A549 (cell line): ENCODE measurements at regions not wholly inside any gene's neighbourhood (a gene's known extent, or its start where the extent isn't known, plus 50 kb on each side); places are given as distances from the start of the nearest gene placed in this dataset.
"Not testable (repeated sequence)": the region's sequence is repeated elsewhere in the genome, so short reads cannot be mapped to it uniquely, and the experiment has no call there.

Experiments
- ATAC-seq, 2 experiments: fragments of 200-7000 bp in 1 of 2; fragments of >200 bp in 1 of 2; cut with Nextera tagmentation in 1 of 2; cut with Tn5 transposase in 1 of 2; 3 replicates each; pipeline versions ENCODE4 v1.8.0 to v1.9.1; 2018 to 2020; ENCODE audit warnings: mild to moderate bottlenecking in 1 of 2, moderate library complexity in 1 of 2
- CTCF ChIA-PET: fragments of 300-600 bp; sonication (Branson Sonifier 250); formaldehyde crosslinking; extraction: SDS; loops from one replicate; lab custom pipeline; 2021; ENCODE audit warnings: antibody characterized with exemption, inconsistent platforms; lab: Yijun Ruan, JAX
- POLR2A ChIA-PET: fragments of 350-600 bp; formaldehyde crosslinking; extraction: SDS; loops from one replicate; lab custom pipeline; 2021; ENCODE audit warnings: antibody characterized with exemption, inconsistent platforms; lab: Yijun Ruan, JAX
- DNase-seq, 2 experiments: peaks; one replicate each; pipeline versions ENCODE4 v3.0.0 to v3.0.0-alpha.2; 2011 to 2016; ENCODE audit warnings: low read depth in 1 of 2, low spot score in 1 of 2
- FAIRE-seq: peaks from 2 replicates; lab custom pipeline; 2011; peaks lifted over from hg19 to GRCh38; lab: Jason Lieb, UNC
- H3K27ac ChIP-seq, 2 experiments: fragments of >200 bp; sonication (Bioruptor Twin); formaldehyde crosslinking; 3 replicates each; pipeline ENCODE4 v1.5.1; 2016 to 2017
- H3K4me1 ChIP-seq: fragments of >200 bp; sonication (Bioruptor Twin); formaldehyde crosslinking; 3 replicates; pipeline ENCODE4 v1.6.1; 2016
- H3K4me2 ChIP-seq: fragments of >200 bp; sonication (Bioruptor Twin); formaldehyde crosslinking; 3 replicates; pipeline ENCODE4 v1.6.1; 2016
- H3K4me3 ChIP-seq: fragments of >200 bp; sonication (Bioruptor Twin); formaldehyde crosslinking; 3 replicates; pipeline ENCODE4 v1.5.1; 2016
- H3K9me3 ChIP-seq: fragments of >200 bp; sonication (Bioruptor Twin); formaldehyde crosslinking; 3 replicates; pipeline ENCODE4 v1.6.1; 2016
- CBX8 ChIP-seq: fragments of 200-600 bp; sonication (generic); IDR thresholded peaks from 2 replicates; pipeline ENCODE4 v1.6.1; 2016
- CEBPB ChIP-seq, 2 experiments: fragments of >200 bp in 1 of 2; sonication (Bioruptor Twin) in 1 of 2; formaldehyde crosslinking in 1 of 2; IDR thresholded peaks; 2 replicates each; pipeline ENCODE4 v1.6.1; 2012 to 2016
- EP300 ChIP-seq, 2 experiments: fragments of >200 bp; sonication (Bioruptor Twin); formaldehyde crosslinking; IDR thresholded peaks; 2 replicates in 1 of 2; 3 replicates in 1 of 2; pipeline ENCODE4 v1.6.1; 2016 to 2017
- FOSL2 ChIP-seq, 2 experiments: fragments of 450-650 bp in 1 of 2; fragments of >200 bp in 1 of 2; sonication (Bioruptor Twin) in 1 of 2; formaldehyde crosslinking; IDR thresholded peaks; 2 replicates each; pipeline versions ENCODE4 v1.5.0 to v1.6.1; 2016 to 2020; ENCODE audit warnings: mild to moderate bottlenecking in 1 of 2, moderate library complexity in 1 of 2
- FOXS1 ChIP-seq: fragments of 250-450 bp; sonication (Bioruptor Pico); IDR thresholded peaks from 2 replicates; pipeline ENCODE4 v1.5.0; 2020; ENCODE audit warnings: mild to moderate bottlenecking, moderate library complexity
- JUNB ChIP-seq: fragments of >200 bp; sonication (Bioruptor Twin); formaldehyde crosslinking; IDR thresholded peaks from 2 replicates; pipeline ENCODE4 v1.6.1; 2016
- KDM1A ChIP-seq: fragments of 200-600 bp; sonication (generic); IDR thresholded peaks from 2 replicates; pipeline ENCODE4 v1.6.1; 2016; ENCODE audit warnings: low read depth, mild to moderate bottlenecking
- MAFK ChIP-seq: fragments of 450-650 bp; IDR thresholded peaks from 2 replicates; pipeline ENCODE4 v1.6.1; 2014; ENCODE audit not compliant: partially characterized antibody
- NFE2L2 ChIP-seq: fragments of 150-350 bp; conservative IDR thresholded peaks from 2 replicates; pipeline ENCODE4 v1.6.1; 2014; ENCODE audit warnings: low read length
- PHF8 ChIP-seq: fragments of 200-600 bp; sonication (generic); IDR thresholded peaks from 2 replicates; pipeline ENCODE4 v1.6.1; 2016; ENCODE audit warnings: low read depth, mild to moderate bottlenecking, antibody characterized with exemption, moderate library complexity, borderline replicate concordance
- RAD21 ChIP-seq, 2 experiments: fragments of >200 bp in 1 of 2; sonication (Bioruptor Twin) in 1 of 2; formaldehyde crosslinking in 1 of 2; IDR thresholded peaks in 1 of 2; conservative IDR thresholded peaks in 1 of 2; 2 replicates in 1 of 2; 3 replicates in 1 of 2; pipeline ENCODE4 v1.6.1; 2012 to 2018; ENCODE audit warnings: inconsistent platforms in 1 of 2
- TFCP2L1 ChIP-seq: fragments of 250-450 bp; sonication (Bioruptor Pico); IDR thresholded peaks from 2 replicates; pipeline ENCODE4 v1.5.0; 2021; ENCODE audit warnings: mild to moderate bottlenecking
- TP53 ChIP-seq: fragments of 250-450 bp; sonication (Bioruptor Pico); IDR thresholded peaks from 2 replicates; pipeline ENCODE4 v1.5.0; 2021; ENCODE audit warnings: mild to moderate bottlenecking, moderate library complexity
- ZC3H11A ChIP-seq: fragments of 450-650 bp; IDR thresholded peaks from 2 replicates; pipeline ENCODE4 v1.6.1; 2014; ENCODE audit warnings: antibody characterized with exemption, mild to moderate bottlenecking
- WGBS: methylation state at CpG from one replicate; pipeline ENCODE4 v1.1.6; 2017; ENCODE audit errors: missing lambda C conversion rate; 5-methylcytosine and 5-hydroxymethylcytosine counted together
- TF ChIP-seq, protein P1 (sequence below): IDR thresholded peaks from 2 replicates; pipeline ENCODE4 v1.6.1; 2012; ENCODE audit warnings: low read depth, borderline replicate concordance
- TF ChIP-seq, protein P2 (sequence below): fragments of 450-650 bp; IDR thresholded peaks from 2 replicates; pipeline ENCODE4 v1.6.1; 2014; ENCODE audit warnings: antibody characterized with exemption
- TF ChIP-seq, protein P3 (sequence below): fragments of 250-450 bp; sonication (Bioruptor Pico); IDR thresholded peaks from 2 replicates; pipeline ENCODE4 v1.5.0; 2021; ENCODE audit warnings: mild to moderate bottlenecking, moderate library complexity, borderline replicate concordance

DNA sequence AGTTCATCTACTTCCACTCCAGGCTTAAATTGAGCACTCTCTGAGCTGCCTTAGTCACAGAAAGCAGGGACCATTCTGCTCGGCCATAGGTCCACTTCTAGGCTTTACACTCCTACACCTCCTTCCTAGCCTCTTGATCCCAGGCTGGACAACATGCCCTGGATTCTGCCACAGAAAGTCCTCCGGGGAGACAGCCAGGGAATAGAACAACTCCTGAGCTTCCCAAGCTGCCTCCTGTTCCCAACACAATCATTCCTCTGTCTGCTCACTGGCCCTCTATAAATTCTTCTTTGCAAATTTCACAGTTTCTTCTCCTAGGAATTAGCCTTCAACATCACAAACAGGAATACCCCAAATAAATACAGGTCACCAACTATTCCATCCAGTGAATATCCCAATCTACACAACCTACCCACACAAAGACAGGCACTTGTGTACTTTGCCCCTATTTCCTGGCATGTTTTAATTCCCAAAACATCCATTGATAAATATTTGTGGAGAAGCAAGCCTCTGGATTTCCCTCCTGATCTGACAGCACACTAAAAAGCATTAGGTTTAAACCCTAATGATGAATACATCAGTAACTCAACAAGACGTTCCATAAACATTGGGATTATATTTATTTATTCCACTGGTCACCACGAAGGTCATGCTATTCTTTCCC lies 125.5 kb downstream of the ENC1 start (continued):
- TF ChIP-seq, protein P1, sequence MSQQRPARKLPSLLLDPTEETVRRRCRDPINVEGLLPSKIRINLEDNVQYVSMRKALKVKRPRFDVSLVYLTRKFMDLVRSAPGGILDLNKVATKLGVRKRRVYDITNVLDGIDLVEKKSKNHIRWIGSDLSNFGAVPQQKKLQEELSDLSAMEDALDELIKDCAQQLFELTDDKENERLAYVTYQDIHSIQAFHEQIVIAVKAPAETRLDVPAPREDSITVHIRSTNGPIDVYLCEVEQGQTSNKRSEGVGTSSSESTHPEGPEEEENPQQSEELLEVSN, result no peak
- TF ChIP-seq, all 56 proteins: peak for 0

DNA sequence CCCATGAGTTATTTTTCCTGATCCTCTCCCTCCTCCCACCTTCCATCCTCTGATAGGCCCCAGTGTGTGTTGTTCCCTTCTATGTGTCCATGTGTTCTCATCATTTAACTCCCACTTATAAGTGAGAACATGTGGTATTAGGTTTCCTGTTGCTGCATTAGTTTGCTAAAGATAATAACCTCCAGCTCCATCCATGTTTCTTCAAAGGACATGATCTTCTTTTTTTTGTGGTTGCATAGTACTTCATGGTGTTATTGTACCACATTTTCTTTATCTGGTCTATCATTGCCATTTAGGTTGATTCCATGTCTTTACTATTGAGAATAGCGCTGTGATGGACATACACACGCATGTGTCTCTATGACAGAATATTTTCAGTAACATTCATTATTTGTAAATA lies 128.8 kb downstream of the ENC1 start:
- H3K4me3 ChIP-seq, FAIRE-seq, POLR2A ChIA-PET, H3K27ac ChIP-seq, ATAC-seq, DNase-seq, H3K9me3 ChIP-seq, H3K4me2 ChIP-seq: not testable (repeated sequence)
- peaks cover 10% of the 10 kb centered on the region; the same call in 2 of the 3 replicates for H3K4me1 ChIP-seq
- 81% methylated on average over 2 of the region's 2 CpGs for WGBS
- CTCF ChIA-PET, result interaction anchor here (1.3 kb wide), 1 partner anchor 12 kb away, joined by 4 read pairs; no protein-coding TSS in a partner anchor

DNA sequence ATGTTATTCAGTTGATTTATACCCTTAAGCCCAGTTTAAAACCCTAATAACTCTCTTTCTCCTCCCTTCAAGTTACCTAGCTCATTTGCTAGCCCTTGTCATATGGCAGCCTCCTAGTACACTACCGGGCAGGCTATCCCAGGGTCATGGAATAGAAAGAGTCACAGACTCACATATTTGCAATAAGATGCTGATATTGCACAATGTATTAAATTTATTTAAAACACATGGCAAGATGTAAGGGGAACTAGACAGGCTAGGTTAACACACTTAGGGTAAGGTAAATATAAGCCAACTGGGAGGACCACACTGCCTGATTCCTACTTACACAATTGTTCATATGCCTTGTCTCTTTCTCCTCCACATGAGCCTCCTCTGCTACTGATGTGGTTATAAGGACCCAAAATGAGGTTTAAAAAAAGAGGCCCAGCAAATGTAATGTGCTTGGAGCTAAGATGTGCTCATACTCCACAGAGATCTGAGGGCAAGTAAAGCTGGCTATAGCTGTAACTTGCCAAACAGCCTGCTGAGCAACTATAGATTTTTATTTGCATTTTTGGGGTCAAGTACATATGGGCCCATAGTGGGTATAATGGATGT lies 130.0 kb downstream of the ENC1 start:
- ATAC-seq (no peak), DNase-seq (no peak), FAIRE-seq (no peak)
- no peaks in the 10 kb centered on the region for H3K9me3 ChIP-seq
- no peak overlapping the region for H3K27ac ChIP-seq
- H3K4me3 ChIP-seq, result no peak overlapping the region
- no peaks in the 10 kb centered on the region; the same call in 2 of the 3 replicates for H3K4me1 ChIP-seq
- POLR2A ChIA-PET, result no interaction called here
- TF ChIP-seq MAFK, result peak; percentile 55
- no peak for TF ChIP-seq KDM1A
- 93% methylated on average over 1 of the region's 1 CpG for WGBS
- CTCF ChIA-PET, result interaction anchor here (0.5 to 1.3 kb wide), 2 partner anchors 14 to 284 kb away, joined by 3 to 4 read pairs; no protein-coding TSS in a partner anchor
- H3K4me2 ChIP-seq, result no peak overlapping the region

DNA sequence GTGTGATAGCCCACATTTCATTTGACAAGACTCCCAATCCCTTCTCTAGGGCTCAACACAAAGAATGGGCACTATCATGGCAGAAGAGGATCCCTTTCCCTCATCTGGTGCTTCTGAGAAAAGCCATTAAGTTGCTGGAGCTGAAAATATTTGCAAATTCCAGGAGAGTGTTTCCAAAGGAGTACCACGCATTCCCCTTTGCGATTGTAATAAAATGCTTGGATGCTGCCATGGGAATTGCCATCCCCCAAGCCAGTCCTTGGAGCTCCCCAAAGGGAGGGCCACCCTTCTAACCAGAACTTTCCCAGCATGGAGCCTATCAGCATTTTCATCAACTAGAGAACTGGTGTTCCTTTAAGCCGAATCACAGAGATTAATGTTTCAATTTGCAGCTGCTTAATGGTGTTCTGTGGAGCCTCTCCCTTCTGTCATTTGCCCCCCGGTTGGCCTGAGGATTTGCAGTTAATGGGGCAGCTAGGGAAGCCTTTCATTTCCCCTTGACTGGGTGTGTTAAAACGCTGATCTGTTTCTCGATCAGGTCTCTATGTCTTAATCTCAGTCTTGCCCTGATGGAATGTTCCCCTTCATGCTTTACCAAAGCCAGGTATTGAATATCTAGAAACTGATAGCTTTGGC lies 133.0 kb downstream of the ENC1 start:
- 64% methylated on average over 6 of the region's 6 CpGs for WGBS
- no peaks in the 10 kb centered on the region for H3K4me1 ChIP-seq
- H3K4me3 ChIP-seq, result no peak overlapping the region
- FAIRE-seq, result no peak
- no peaks in the 10 kb centered on the region for H3K9me3 ChIP-seq
- DNase-seq, result no peak
- H3K27ac ChIP-seq, result no peak overlapping the region
- ChIA-PET CTCF (no interaction called here), POLR2A (no interaction called here)
- no peak for TF ChIP-seq TFCP2L1 (CRISPR knock-in tag)
- TF ChIP-seq, protein P2, sequence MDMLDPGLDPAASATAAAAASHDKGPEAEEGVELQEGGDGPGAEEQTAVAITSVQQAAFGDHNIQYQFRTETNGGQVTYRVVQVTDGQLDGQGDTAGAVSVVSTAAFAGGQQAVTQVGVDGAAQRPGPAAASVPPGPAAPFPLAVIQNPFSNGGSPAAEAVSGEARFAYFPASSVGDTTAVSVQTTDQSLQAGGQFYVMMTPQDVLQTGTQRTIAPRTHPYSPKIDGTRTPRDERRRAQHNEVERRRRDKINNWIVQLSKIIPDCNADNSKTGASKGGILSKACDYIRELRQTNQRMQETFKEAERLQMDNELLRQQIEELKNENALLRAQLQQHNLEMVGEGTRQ, result no peak
- no peak for TF ChIP-seq RAD21 (conservative IDR thresholded peaks at IDR 0.05 in 1 of 2, IDR thresholded peaks at IDR 0.05 in 1 of 2)
- TF ChIP-seq CEBPB (IDR thresholded peaks at IDR 0.05), result no peak
- no peak for TF ChIP-seq PHF8
- TF ChIP-seq CBX8, result no peak
- TF ChIP-seq, protein P3, sequence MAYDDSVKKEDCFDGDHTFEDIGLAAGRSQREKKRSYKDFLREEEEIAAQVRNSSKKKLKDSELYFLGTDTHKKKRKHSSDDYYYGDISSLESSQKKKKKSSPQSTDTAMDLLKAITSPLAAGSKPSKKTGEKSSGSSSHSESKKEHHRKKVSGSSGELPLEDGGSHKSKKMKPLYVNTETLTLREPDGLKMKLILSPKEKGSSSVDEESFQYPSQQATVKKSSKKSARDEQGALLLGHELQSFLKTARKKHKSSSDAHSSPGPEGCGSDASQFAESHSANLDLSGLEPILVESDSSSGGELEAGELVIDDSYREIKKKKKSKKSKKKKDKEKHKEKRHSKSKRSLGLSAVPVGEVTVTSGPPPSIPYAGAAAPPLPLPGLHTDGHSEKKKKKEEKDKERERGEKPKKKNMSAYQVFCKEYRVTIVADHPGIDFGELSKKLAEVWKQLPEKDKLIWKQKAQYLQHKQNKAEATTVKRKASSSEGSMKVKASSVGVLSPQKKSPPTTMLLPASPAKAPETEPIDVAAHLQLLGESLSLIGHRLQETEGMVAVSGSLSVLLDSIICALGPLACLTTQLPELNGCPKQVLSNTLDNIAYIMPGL (CRISPR knock-in tag), result no peak
- TF ChIP-seq FOXS1 (CRISPR knock-in tag), result no peak
- no peak for TF ChIP-seq JUNB
- TF ChIP-seq NFE2L2, result no peak
- no peak for TF ChIP-seq FOSL2 (IDR thresholded peaks at IDR 0.05)
- no peak for TF ChIP-seq FOSL2 (CRISPR knock-in tag; IDR thresholded peaks at IDR 0.05)
- TF ChIP-seq EP300 (IDR thresholded peaks at IDR 0.05), result no peak
- TF ChIP-seq, protein P1, result no peak
- TF ChIP-seq TP53 (CRISPR knock-in tag), result no peak
- TF ChIP-seq ZC3H11A, result no peak
- H3K4me2 ChIP-seq, result no peak overlapping the region
- ATAC-seq, result no peak
